Endothelial cell of umbilical vein (primary cell): ENCODE measurements at regions not wholly inside any gene's neighbourhood (a gene's known extent, or its start where the extent isn't known, plus 50 kb on each side); places are given as distances from the start of the nearest gene placed in this dataset.

Experiments used
- EZH2 ChIP-seq: IDR thresholded peaks from 2 replicates; pipeline ENCODE4 v1.6.1; 2012; ENCODE audit warnings: borderline replicate concordance, low read depth, mild to moderate bottlenecking, moderate library complexity, low read length, inconsistent platforms; ENCODE audit not compliant: severe bottlenecking
- FOS ChIP-seq: IDR thresholded peaks from 2 replicates; pipeline ENCODE4 v1.6.1; 2011; ENCODE audit warnings: mild to moderate bottlenecking, low read length, moderate library complexity, borderline replicate concordance; ENCODE audit not compliant: insufficient read depth
- MYC ChIP-seq: IDR thresholded peaks from one replicate; pipeline ENCODE4 v1.6.1; 2011; ENCODE audit warnings: mild to moderate bottlenecking, low read depth, low read length
- POLR2A ChIP-seq: IDR thresholded peaks from 2 replicates; pipeline ENCODE4 v1.6.1; 2012; ENCODE audit warnings: low read depth, mild to moderate bottlenecking, control low read depth, low read length
- POLR2AphosphoS5 ChIP-seq: IDR thresholded peaks from 2 replicates; pipeline ENCODE4 v1.6.1; 2012; ENCODE audit warnings: low read depth, mild to moderate bottlenecking, control low read depth, low read length, moderate library complexity; ENCODE audit not compliant: insufficient read depth
- TF ChIP-seq, protein P1 (sequence below), 2 donors: IDR thresholded peaks; 1 replicate in 1 of 2; 2 replicates in 1 of 2; pipeline ENCODE4 v1.5.1; 2011; ENCODE audit warnings: low read length in 2 of 2, mild to moderate bottlenecking in 2 of 2, moderate library complexity in 2 of 2, control low read depth in 1 of 2, inconsistent platforms in 1 of 2, low read depth in 1 of 2; ENCODE audit not compliant: insufficient read depth in 1 of 2; ENCODE audit errors: extremely low read depth in 1 of 2
- TF ChIP-seq, protein P2 (sequence below): IDR thresholded peaks from 2 replicates; pipeline ENCODE4 v1.6.1; 2011; ENCODE audit not compliant: insufficient read depth, insufficient read length

GRCh38 chr10:29163746-29164145 is 125.1 kb upstream of the LYZL1 start:
- TF ChIP-seq, protein P1, sequence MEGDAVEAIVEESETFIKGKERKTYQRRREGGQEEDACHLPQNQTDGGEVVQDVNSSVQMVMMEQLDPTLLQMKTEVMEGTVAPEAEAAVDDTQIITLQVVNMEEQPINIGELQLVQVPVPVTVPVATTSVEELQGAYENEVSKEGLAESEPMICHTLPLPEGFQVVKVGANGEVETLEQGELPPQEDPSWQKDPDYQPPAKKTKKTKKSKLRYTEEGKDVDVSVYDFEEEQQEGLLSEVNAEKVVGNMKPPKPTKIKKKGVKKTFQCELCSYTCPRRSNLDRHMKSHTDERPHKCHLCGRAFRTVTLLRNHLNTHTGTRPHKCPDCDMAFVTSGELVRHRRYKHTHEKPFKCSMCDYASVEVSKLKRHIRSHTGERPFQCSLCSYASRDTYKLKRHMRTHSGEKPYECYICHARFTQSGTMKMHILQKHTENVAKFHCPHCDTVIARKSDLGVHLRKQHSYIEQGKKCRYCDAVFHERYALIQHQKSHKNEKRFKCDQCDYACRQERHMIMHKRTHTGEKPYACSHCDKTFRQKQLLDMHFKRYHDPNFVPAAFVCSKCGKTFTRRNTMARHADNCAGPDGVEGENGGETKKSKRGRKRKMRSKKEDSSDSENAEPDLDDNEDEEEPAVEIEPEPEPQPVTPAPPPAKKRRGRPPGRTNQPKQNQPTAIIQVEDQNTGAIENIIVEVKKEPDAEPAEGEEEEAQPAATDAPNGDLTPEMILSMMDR (IDR thresholded peaks at IDR 0.05; ENCODE audit: extremely low read depth in 1 of 2, insufficient read depth in 1 of 2, low read depth in 1 of 2, low read length in 2 of 2) = no peak
- TF ChIP-seq POLR2A (no peak), POLR2AphosphoS5 (no peak), MYC (no peak), EZH2 (no peak), FOS (no peak)
- TF ChIP-seq, protein P2, sequence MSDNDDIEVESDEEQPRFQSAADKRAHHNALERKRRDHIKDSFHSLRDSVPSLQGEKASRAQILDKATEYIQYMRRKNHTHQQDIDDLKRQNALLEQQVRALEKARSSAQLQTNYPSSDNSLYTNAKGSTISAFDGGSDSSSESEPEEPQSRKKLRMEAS = no peak
